Keratinocyte (primary cell): ENCODE measurements at regions not wholly inside any gene's neighbourhood (a gene's known extent, or its start where the extent isn't known, plus 50 kb on each side); places are given as distances from the start of the nearest gene placed in this dataset.

ENCODE experiments used
- DNase-seq: peaks from one replicate; pipeline ENCODE4 v3.0.0-alpha.2; 2011; ENCODE audit warnings: low read depth, missing footprints, low spot score
- FAIRE-seq: peaks from 2 replicates; lab custom pipeline; 2011; peaks lifted over from hg19 to GRCh38; lab: Jason Lieb, UNC
- H2AFZ ChIP-seq: 2 replicates; pipeline ENCODE4 v1.6.0; 2012; ENCODE audit warnings: low read length, control low read depth, inconsistent platforms; ENCODE audit not compliant: control insufficient read depth
- H3K27ac ChIP-seq: 2 replicates; pipeline ENCODE4 v1.5.1; 2011; ENCODE audit warnings: low read length; ENCODE audit not compliant: control insufficient read depth, insufficient read depth
- H3K27me3 ChIP-seq: 3 replicates; pipeline ENCODE4 v1.6.0; 2011; ENCODE audit warnings: low read length; ENCODE audit not compliant: control insufficient read depth, insufficient read depth; ENCODE audit errors: extremely low read depth
- H3K36me3 ChIP-seq, 2 experiments: 2 replicates in 1 of 2; 3 replicates in 1 of 2; pipeline ENCODE4 v1.5.1; 2011; ENCODE audit warnings: low read length in 2 of 2, mild to moderate bottlenecking in 1 of 2; ENCODE audit not compliant: control insufficient read depth in 2 of 2, insufficient read depth in 2 of 2; ENCODE audit errors: extremely low read depth in 1 of 2
- H3K4me1 ChIP-seq: 3 replicates; pipeline ENCODE4 v1.5.1; 2011; ENCODE audit warnings: low read length; ENCODE audit not compliant: control insufficient read depth, insufficient read depth; ENCODE audit errors: extremely low read depth
- H3K4me2 ChIP-seq: 3 replicates; pipeline ENCODE4 v1.6.0; 2011; ENCODE audit warnings: low read depth, low read length; ENCODE audit not compliant: control insufficient read depth, insufficient read depth; ENCODE audit errors: extremely low read depth
- H3K4me3 ChIP-seq, 3 experiments: fragments of 200-600 bp in 1 of 3; sonication (generic) in 1 of 3; 2 replicates in 2 of 3; 3 replicates in 1 of 3; pipeline ENCODE4 v1.5.1; 2011 to 2016; ENCODE audit warnings: low read length in 3 of 3, mild to moderate bottlenecking in 3 of 3, control low read depth in 2 of 3, inconsistent platforms in 1 of 3, low read depth in 1 of 3, mixed read lengths in 1 of 3, mixed run types in 1 of 3, moderate library complexity in 1 of 3; ENCODE audit not compliant: control insufficient read depth in 2 of 3, insufficient read depth in 2 of 3; ENCODE audit errors: extremely low read depth in 1 of 3
- H3K79me2 ChIP-seq: 2 replicates; pipeline ENCODE4 v1.6.0; 2012; ENCODE audit warnings: low read length; ENCODE audit not compliant: control insufficient read depth, insufficient read depth
- H3K9ac ChIP-seq: 3 replicates; pipeline ENCODE4 v1.6.0; 2011; ENCODE audit warnings: low read length; ENCODE audit not compliant: control insufficient read depth, insufficient read depth; ENCODE audit errors: extremely low read depth
- H3K9me1 ChIP-seq: 3 replicates; pipeline ENCODE4 v1.6.0; 2011; ENCODE audit warnings: low read length; ENCODE audit not compliant: control insufficient read depth, insufficient read depth; ENCODE audit errors: extremely low read depth
- H3K9me3 ChIP-seq: 2 replicates; pipeline ENCODE4 v1.5.1; 2012; ENCODE audit warnings: low read depth, low read length; ENCODE audit not compliant: control insufficient read depth
- H4K20me1 ChIP-seq: 3 replicates; pipeline ENCODE4 v1.6.0; 2011; ENCODE audit warnings: low read length; ENCODE audit not compliant: control insufficient read depth, insufficient read depth; ENCODE audit errors: extremely low read depth
- EZH2 ChIP-seq: IDR thresholded peaks from one replicate; pipeline ENCODE4 v1.6.1; 2012; ENCODE audit warnings: inconsistent platforms, mild to moderate bottlenecking, low read length, moderate library complexity
- dilution Hi-C: fragments of 300-500 bp; cut with MboI; formaldehyde crosslinking; loops from one replicate; pipeline ENCODE4 v1.7.0; 2020; ENCODE audit warnings: low sequenced_read_pairs; ENCODE audit not compliant: extremely low pct_ligation_motif_present
- TF ChIP-seq, protein P1 (sequence below), 3 experiments: IDR thresholded peaks in 1 of 3; conservative IDR thresholded peaks in 1 of 3; optimal IDR thresholded peaks in 1 of 3; 2 replicates in 2 of 3; 3 replicates in 1 of 3; pipeline versions ENCODE3 to v1.5.1; 2011; ENCODE audit warnings: low read length in 3 of 3, mild to moderate bottlenecking in 3 of 3, moderate library complexity in 2 of 3, control low read depth in 1 of 3, inconsistent platforms in 1 of 3; ENCODE audit not compliant: insufficient read depth in 2 of 3; ENCODE audit errors: extremely low read depth in 1 of 3

GRCh38 chr4:110381784-110382183, 94.2 kb upstream of the ENPEP start:
- Histone ChIP-seq H3K4me2 (no peak overlapping the region), H3K9me3 (no peaks in the 10 kb centered on the region), H2AFZ (no peak overlapping the region), H3K9ac (no peak overlapping the region), H3K4me3 (no peak overlapping the region), H3K9me1 (no peaks in the 10 kb centered on the region), H3K79me2 (no peaks in the 10 kb centered on the region), H3K27ac (no peak overlapping the region), H3K4me1 (no peaks in the 10 kb centered on the region), H3K36me3 (no peaks in the 10 kb centered on the region), H4K20me1 (no peaks in the 10 kb centered on the region), H3K27me3 (no peaks in the 10 kb centered on the region)
- FAIRE-seq (no peak), DNase-seq (no peak)
- dilution Hi-C loops, result no loop called here
- TF ChIP-seq EZH2, result no peak
- TF ChIP-seq, protein P1, sequence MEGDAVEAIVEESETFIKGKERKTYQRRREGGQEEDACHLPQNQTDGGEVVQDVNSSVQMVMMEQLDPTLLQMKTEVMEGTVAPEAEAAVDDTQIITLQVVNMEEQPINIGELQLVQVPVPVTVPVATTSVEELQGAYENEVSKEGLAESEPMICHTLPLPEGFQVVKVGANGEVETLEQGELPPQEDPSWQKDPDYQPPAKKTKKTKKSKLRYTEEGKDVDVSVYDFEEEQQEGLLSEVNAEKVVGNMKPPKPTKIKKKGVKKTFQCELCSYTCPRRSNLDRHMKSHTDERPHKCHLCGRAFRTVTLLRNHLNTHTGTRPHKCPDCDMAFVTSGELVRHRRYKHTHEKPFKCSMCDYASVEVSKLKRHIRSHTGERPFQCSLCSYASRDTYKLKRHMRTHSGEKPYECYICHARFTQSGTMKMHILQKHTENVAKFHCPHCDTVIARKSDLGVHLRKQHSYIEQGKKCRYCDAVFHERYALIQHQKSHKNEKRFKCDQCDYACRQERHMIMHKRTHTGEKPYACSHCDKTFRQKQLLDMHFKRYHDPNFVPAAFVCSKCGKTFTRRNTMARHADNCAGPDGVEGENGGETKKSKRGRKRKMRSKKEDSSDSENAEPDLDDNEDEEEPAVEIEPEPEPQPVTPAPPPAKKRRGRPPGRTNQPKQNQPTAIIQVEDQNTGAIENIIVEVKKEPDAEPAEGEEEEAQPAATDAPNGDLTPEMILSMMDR (optimal IDR thresholded peaks at IDR 0.05 in 1 of 3, IDR thresholded peaks at IDR 0.05 in 1 of 3, conservative IDR thresholded peaks at IDR 0.05 in 1 of 3; ENCODE audit: extremely low read depth in 1 of 3, insufficient read depth in 2 of 3, low read length in 3 of 3), result no peak

GRCh38 chr4:110372485-110372884, 103.5 kb upstream of the ENPEP start:
- Histone ChIP-seq H3K27ac (no peak overlapping the region), H3K9me3 (no peaks in the 10 kb centered on the region), H3K4me2 (no peak overlapping the region), H4K20me1 (no peaks in the 10 kb centered on the region), H3K9me1 (no peaks in the 10 kb centered on the region), H3K36me3 (no peaks in the 10 kb centered on the region), H3K4me3 (no peak overlapping the region), H3K4me1 (no peaks in the 10 kb centered on the region), H3K27me3 (no peaks in the 10 kb centered on the region), H2AFZ (no peak overlapping the region), H3K79me2 (no peaks in the 10 kb centered on the region), H3K9ac (no peak overlapping the region)
- no peak for DNase-seq
- no peak for FAIRE-seq
- dilution Hi-C loops, result no loop called here
- TF ChIP-seq, protein P1 (optimal IDR thresholded peaks at IDR 0.05 in 1 of 3, IDR thresholded peaks at IDR 0.05 in 1 of 3, conservative IDR thresholded peaks at IDR 0.05 in 1 of 3; ENCODE audit: extremely low read depth in 1 of 3, insufficient read depth in 2 of 3, low read length in 3 of 3), result no peak
- no peak for TF ChIP-seq EZH2
